AG09309 (cell line): ENCODE measurements at regions not wholly inside any gene's neighbourhood (a gene's known extent, or its start where the extent isn't known, plus 50 kb on each side); places are given as distances from the start of the nearest gene placed in this dataset.

Source experiments
- DNase-seq: peaks from one replicate; pipeline ENCODE4 v3.0.0-alpha.2; 2010; ENCODE audit warnings: low read depth
- H3K4me3 ChIP-seq: 2 replicates; pipeline ENCODE4 v1.5.1; 2011; ENCODE audit warnings: mild to moderate bottlenecking, low read depth, low read length, moderate library complexity; ENCODE audit not compliant: control insufficient read depth
- CTCF ChIP-seq: IDR thresholded peaks from 2 replicates; pipeline ENCODE4 v1.5.1; 2011; ENCODE audit warnings: mild to moderate bottlenecking, low read depth, low read length, inconsistent platforms; ENCODE audit not compliant: insufficient read depth, control insufficient read depth; ENCODE audit errors: missing control alignments

GRCh38 chr5:164721656-164722055, 1216.2 kb downstream of the MAT2B start:
- no peak for TF ChIP-seq CTCF
- H3K4me3 ChIP-seq, result no peak overlapping the region
- DNase-seq, result no peak

GRCh38 chr5:164722702-164723101, 1217.3 kb downstream of the MAT2B start:
- no peak for DNase-seq
- H3K4me3 ChIP-seq, result no peak overlapping the region
- TF ChIP-seq CTCF, result no peak

GRCh38 chr5:164727012-164727411, 1221.6 kb downstream of the MAT2B start:
- H3K4me3 ChIP-seq, result no peak overlapping the region
- DNase-seq, result no peak
- no peak for TF ChIP-seq CTCF

- TF ChIP-seq CTCF, result no peak
- H3K4me3 ChIP-seq, result no peak overlapping the region
- DNase-seq, result no peak
These were observed 1223.3 kb downstream of the MAT2B start for GRCh38 chr5:164728733-164729132.

- H3K4me3 ChIP-seq, result no peak overlapping the region
- DNase-seq, result no peak
- no peak for TF ChIP-seq CTCF
These were observed 1229.9 kb downstream of the MAT2B start for GRCh38 chr5:164735334-164735733.

GRCh38 chr5:164741376-164741775, 1236.0 kb downstream of the MAT2B start:
- no peak for DNase-seq
- no peak for TF ChIP-seq CTCF
- H3K4me3 ChIP-seq, result no peak overlapping the region

- H3K4me3 ChIP-seq, result no peak overlapping the region
- TF ChIP-seq CTCF, result no peak
- no peak for DNase-seq
These were observed 1236.6 kb downstream of the MAT2B start for GRCh38 chr5:164742025-164742424.
